ENCODE measurements at regions not wholly inside any gene's neighbourhood (a gene's known extent, or its start where the extent isn't known, plus 50 kb on each side); places are given as distances from the start of the nearest gene placed in this dataset.

DNA sequence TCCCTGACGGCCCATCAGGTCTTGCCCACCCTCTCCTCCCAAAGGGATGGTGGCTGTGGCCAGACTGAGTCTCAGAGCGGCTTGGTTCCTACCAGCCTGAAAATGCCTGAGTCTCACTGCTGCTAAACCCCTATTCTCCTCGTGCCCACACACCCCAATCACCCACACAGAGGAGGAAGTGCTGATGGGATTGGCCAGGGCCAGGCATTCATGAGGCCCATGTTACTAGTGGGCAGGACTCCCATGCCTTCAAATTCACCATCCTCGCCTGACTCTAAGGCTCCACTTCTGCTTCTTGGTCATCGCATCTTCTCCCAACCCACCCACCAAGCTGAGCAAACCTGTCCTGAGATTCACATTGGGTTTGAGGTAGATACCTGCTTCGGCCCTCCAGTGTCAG lies 80.1 kb upstream of the CST7 start:
- DNase-seq (ENCODE audit: low read depth): no peak
- no peak overlapping the region for H3K4me3 ChIP-seq (ENCODE audit: low read depth, low read length)
- TF ChIP-seq, protein P1, sequence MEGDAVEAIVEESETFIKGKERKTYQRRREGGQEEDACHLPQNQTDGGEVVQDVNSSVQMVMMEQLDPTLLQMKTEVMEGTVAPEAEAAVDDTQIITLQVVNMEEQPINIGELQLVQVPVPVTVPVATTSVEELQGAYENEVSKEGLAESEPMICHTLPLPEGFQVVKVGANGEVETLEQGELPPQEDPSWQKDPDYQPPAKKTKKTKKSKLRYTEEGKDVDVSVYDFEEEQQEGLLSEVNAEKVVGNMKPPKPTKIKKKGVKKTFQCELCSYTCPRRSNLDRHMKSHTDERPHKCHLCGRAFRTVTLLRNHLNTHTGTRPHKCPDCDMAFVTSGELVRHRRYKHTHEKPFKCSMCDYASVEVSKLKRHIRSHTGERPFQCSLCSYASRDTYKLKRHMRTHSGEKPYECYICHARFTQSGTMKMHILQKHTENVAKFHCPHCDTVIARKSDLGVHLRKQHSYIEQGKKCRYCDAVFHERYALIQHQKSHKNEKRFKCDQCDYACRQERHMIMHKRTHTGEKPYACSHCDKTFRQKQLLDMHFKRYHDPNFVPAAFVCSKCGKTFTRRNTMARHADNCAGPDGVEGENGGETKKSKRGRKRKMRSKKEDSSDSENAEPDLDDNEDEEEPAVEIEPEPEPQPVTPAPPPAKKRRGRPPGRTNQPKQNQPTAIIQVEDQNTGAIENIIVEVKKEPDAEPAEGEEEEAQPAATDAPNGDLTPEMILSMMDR (IDR thresholded peaks at IDR 0.05; ENCODE audit: control insufficient read depth, extremely low read depth, insufficient read depth): no peak

DNA sequence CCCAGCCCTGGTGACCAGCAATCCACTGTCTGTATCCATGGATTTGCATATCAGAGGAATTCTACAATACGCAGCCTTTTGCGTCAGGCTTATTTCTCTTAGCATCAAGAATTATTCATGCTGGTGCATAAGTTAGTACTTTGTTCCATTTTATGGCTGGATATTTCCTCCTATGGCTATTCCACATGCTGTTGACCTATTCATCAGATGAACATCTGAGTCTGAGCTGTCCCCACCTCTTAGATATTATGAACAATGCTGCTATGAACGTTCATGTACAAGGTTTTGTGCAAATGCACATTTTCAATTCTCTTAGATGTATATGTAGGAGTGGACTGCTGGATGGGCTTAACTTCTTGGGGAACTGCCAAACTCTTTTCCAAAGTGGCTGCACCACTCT lies 79.0 kb upstream of the CST7 start:
- H3K4me3 ChIP-seq (ENCODE audit: low read depth, low read length): no peak overlapping the region
- TF ChIP-seq, protein P1 (IDR thresholded peaks at IDR 0.05; ENCODE audit: control insufficient read depth, extremely low read depth, insufficient read depth): no peak
- no peak for DNase-seq (ENCODE audit: low read depth)

DNA sequence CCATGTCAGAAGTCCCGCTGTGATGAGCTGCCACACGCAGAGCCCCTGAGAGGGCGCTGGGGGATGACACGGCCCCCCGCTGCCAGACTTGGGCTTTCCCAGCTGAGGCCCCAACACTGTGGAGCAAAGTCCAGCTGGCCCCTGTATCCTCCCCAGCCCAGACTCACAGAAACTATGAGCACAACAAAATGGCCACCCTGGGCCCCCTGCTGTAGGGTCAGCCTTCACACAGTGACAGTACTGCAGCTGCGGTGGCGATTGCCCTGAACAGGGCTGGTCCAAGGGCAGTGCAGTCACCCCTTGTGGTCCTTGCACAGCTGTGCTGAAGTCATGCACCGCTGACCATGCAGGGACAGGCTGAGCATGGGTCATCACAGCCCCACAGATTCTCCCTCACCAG lies 78.2 kb upstream of the CST7 start:
- no peak for DNase-seq (ENCODE audit: low read depth)
- TF ChIP-seq, protein P1 (IDR thresholded peaks at IDR 0.05; ENCODE audit: control insufficient read depth, extremely low read depth, insufficient read depth): no peak
- no peak overlapping the region for H3K4me3 ChIP-seq (ENCODE audit: low read depth, low read length)

DNA sequence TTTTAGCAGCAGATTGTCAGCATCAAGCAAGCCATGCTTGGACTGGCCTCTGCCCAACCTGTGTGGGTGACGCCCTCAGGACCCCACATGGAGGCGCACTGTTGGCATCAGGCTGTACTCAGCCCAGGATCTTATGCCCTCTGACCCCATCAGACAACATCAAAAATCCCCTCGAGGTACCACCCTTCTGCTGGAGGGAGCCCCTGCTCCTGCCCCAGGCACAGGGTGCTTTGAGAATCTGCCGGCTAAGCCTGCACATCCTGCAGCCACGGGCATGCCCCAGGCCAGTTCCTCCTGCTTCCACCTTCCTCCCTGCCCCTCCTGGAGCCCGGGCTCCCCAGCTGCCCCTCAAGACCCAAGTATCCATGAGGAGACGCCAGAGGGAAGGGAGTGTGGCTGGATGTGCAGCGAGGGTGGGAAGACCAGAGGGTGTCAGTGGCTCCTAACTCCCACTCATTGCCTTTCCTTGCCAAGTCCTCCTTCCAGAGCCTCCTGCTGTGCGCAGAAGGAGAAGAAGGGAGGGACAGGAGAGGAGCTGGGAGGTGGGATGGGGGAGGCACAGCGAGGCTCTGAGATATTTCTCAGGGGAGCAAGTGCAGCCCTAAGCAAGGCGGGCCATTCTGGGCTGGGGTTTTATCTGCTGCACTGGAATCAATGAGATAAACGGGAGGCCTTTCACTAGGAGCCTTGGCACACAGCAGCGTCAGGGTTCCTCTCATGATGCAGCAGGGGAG lies 77.4 kb upstream of the CST7 start:
- TF ChIP-seq, protein P1 (IDR thresholded peaks at IDR 0.05; ENCODE audit: control insufficient read depth, extremely low read depth, insufficient read depth): no peak
- no peak for DNase-seq (ENCODE audit: low read depth)
- H3K4me3 ChIP-seq (ENCODE audit: low read depth, low read length): no peak overlapping the region

DNA sequence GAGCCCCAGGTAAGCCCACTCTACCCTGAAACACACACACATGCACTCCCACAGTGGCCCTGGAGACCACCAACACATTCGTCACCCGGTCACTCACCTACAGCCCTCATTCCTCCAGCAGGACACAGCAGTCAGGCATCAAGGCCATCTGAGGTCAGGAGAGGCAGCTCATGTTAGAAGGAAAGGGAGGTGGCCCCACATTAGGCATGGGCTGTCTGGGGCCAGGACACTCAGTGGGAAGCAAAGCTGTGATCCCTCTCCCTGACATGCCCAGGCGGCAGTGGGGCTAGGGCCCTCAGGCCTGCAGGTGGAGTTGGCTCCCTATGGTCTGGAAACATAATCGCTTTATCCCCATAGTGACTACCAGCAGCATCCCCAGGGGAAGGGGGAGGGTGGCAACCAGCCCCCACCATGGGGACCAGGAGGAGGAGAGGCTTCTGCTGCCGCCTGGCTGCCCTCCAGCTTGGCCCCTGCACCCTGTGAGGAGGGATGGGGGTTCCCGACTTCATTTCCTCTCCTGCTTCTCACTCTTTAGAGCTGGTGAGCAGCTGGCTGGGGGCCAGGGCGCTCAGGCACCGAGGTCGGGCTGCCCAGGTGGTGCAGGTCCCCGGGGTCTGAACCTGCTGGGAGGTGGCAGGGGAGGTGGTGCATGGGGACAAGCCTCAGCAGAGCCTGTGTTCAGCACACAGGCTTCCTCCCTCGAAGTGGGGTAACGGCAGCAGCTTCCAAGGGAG lies 76.6 kb upstream of the CST7 start:
- no peak overlapping the region for H3K4me3 ChIP-seq (ENCODE audit: low read depth, low read length)
- TF ChIP-seq, protein P1 (IDR thresholded peaks at IDR 0.05; ENCODE audit: control insufficient read depth, extremely low read depth, insufficient read depth): no peak
- no peak for DNase-seq (ENCODE audit: low read depth)

DNA sequence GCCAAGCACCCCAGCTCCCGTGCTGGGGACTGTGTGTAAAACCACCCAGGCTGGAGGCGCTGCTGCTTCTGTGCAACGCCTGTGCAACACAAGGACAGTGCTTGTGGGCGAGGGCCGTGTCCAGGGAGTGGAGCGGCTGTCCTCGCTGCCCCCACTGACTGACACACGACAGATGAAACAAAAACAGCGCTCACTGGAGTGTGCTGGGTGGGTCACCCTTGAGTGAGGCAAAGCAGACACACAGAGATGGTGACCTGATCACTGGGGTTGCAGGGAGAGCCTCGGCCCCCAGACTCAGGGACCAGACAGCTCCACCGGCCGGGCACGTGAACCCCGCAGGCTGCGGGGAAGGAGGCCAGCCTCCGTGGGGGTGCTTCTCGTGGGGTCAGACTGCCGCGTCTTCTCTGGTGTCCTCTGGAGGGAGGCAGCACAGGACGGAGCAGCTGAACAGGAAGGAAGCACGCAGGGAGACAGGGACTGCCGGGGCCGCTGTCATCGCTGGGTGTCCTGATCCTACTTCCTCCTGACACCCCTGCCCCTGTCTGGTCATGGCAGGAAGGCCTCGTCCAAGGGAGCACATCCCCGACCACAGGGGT lies 75.9 kb upstream of the CST7 start:
- no peak for DNase-seq (ENCODE audit: low read depth)
- TF ChIP-seq, protein P1 (IDR thresholded peaks at IDR 0.05; ENCODE audit: control insufficient read depth, extremely low read depth, insufficient read depth): no peak
- H3K4me3 ChIP-seq (ENCODE audit: low read depth, low read length): no peak overlapping the region
